ENCODE measurements at regions not wholly inside any gene's neighbourhood (a gene's known extent, or its start where the extent isn't known, plus 50 kb on each side); places are given as distances from the start of the nearest gene placed in this dataset.

- Mint-ChIP-seq H3K27me3 (ENCODE audit: low read depth in 2 of 2) (no peaks in the 10 kb centered on the region), H3K4me3 (no peak overlapping the region), H3K9me3 (peaks cover 9 to 14% of the 10 kb centered on the region in 2 donors), H3K27ac (no peak overlapping the region), H3K36me3 (no peaks in the 10 kb centered on the region), H3K4me1 (no peaks in the 10 kb centered on the region)
- intact Hi-C loops (cut with micrococcal nuclease) = no loop called here
- H3K27ac ChIP-seq (ENCODE audit: low read length) = no peak overlapping the region
- no peak for DNase-seq
- H3K27me3 ChIP-seq (ENCODE audit: control insufficient read depth, insufficient read depth, low read length) = no peaks in the 10 kb centered on the region
- H3K4me3 ChIP-seq (ENCODE audit: low read length) = no peak overlapping the region
- 96% methylated on average over 2 of the region's 2 CpGs for WGBS (ENCODE audit: insufficient coverage)
- H3K4me1 ChIP-seq (ENCODE audit: control insufficient read depth, insufficient read depth, low read length) = no peaks in the 10 kb centered on the region
- ATAC-seq = no peak
- peaks cover 5% of the 10 kb centered on the region for H3K9me3 ChIP-seq (ENCODE audit: control insufficient read depth, insufficient read depth, low read length)
- TF ChIP-seq, protein P1, sequence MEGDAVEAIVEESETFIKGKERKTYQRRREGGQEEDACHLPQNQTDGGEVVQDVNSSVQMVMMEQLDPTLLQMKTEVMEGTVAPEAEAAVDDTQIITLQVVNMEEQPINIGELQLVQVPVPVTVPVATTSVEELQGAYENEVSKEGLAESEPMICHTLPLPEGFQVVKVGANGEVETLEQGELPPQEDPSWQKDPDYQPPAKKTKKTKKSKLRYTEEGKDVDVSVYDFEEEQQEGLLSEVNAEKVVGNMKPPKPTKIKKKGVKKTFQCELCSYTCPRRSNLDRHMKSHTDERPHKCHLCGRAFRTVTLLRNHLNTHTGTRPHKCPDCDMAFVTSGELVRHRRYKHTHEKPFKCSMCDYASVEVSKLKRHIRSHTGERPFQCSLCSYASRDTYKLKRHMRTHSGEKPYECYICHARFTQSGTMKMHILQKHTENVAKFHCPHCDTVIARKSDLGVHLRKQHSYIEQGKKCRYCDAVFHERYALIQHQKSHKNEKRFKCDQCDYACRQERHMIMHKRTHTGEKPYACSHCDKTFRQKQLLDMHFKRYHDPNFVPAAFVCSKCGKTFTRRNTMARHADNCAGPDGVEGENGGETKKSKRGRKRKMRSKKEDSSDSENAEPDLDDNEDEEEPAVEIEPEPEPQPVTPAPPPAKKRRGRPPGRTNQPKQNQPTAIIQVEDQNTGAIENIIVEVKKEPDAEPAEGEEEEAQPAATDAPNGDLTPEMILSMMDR (IDR thresholded peaks at IDR 0.05) = no peak
- H3K36me3 ChIP-seq (ENCODE audit: control insufficient read depth, insufficient read depth, low read length) = no peaks in the 10 kb centered on the region
Observed at GRCh38 chr5:93208141-93208751, 372.8 kb downstream of the NR2F1-AS1 start.

- 100% methylated on average over 1 of the region's 3 CpGs for WGBS (ENCODE audit: insufficient coverage)
- TF ChIP-seq, protein P1 (IDR thresholded peaks at IDR 0.05) = no peak
- H3K27me3 Mint-ChIP-seq (ENCODE audit: low read depth in 2 of 2) = no peaks in the 10 kb centered on the region
- H3K4me1 Mint-ChIP-seq = no peaks in the 10 kb centered on the region
- H3K36me3 ChIP-seq (ENCODE audit: control insufficient read depth, insufficient read depth, low read length) = no peaks in the 10 kb centered on the region
- H3K4me3 ChIP-seq (ENCODE audit: low read length) = no peak overlapping the region
- ATAC-seq = no peak
- H3K4me1 ChIP-seq (ENCODE audit: control insufficient read depth, insufficient read depth, low read length) = no peaks in the 10 kb centered on the region
- H3K27me3 ChIP-seq (ENCODE audit: control insufficient read depth, insufficient read depth, low read length) = no peaks in the 10 kb centered on the region
- H3K36me3 Mint-ChIP-seq = peaks cover 7% of the 10 kb centered on the region
- intact Hi-C loops (cut with micrococcal nuclease) = no loop called here
- no peak overlapping the region for H3K27ac ChIP-seq (ENCODE audit: low read length)
- peaks cover 12 to 16% of the 10 kb centered on the region in 2 donors for H3K9me3 Mint-ChIP-seq
- DNase-seq = no peak
- H3K9me3 ChIP-seq (ENCODE audit: control insufficient read depth, insufficient read depth, low read length) = peaks cover 5% of the 10 kb centered on the region
- no peak overlapping the region for H3K4me3 Mint-ChIP-seq
- H3K27ac Mint-ChIP-seq = no peak overlapping the region
Observed at GRCh38 chr5:93206203-93206602, 374.8 kb downstream of the NR2F1-AS1 start.

GRCh38 chr5:93201061-93201460 lies 380.0 kb downstream of the NR2F1-AS1 start:
- Mint-ChIP-seq H3K4me3 (no peak overlapping the region), H3K36me3 (peaks cover 15% of the 10 kb centered on the region), H3K27ac (no peak overlapping the region), H3K9me3 (peaks cover 13 to 15% of the 10 kb centered on the region in 2 donors), H3K4me1 (no peaks in the 10 kb centered on the region), H3K27me3 (ENCODE audit: low read depth in 2 of 2) (no peaks in the 10 kb centered on the region)
- intact Hi-C loops (cut with micrococcal nuclease) = no loop called here
- no peaks in the 10 kb centered on the region for H3K36me3 ChIP-seq (ENCODE audit: control insufficient read depth, insufficient read depth, low read length)
- no peaks in the 10 kb centered on the region for H3K27me3 ChIP-seq (ENCODE audit: control insufficient read depth, insufficient read depth, low read length)
- DNase-seq (no peak), ATAC-seq (no peak)
- 90% methylated on average over 5 of the region's 5 CpGs for WGBS (ENCODE audit: insufficient coverage)
- H3K4me1 ChIP-seq (ENCODE audit: control insufficient read depth, insufficient read depth, low read length) = no peaks in the 10 kb centered on the region
- H3K4me3 ChIP-seq (ENCODE audit: low read length) = no peak overlapping the region
- H3K27ac ChIP-seq (ENCODE audit: low read length) = no peak overlapping the region
- peaks cover 3% of the 10 kb centered on the region for H3K9me3 ChIP-seq (ENCODE audit: control insufficient read depth, insufficient read depth, low read length)
- TF ChIP-seq, protein P1 (IDR thresholded peaks at IDR 0.05) = no peak

DNA sequence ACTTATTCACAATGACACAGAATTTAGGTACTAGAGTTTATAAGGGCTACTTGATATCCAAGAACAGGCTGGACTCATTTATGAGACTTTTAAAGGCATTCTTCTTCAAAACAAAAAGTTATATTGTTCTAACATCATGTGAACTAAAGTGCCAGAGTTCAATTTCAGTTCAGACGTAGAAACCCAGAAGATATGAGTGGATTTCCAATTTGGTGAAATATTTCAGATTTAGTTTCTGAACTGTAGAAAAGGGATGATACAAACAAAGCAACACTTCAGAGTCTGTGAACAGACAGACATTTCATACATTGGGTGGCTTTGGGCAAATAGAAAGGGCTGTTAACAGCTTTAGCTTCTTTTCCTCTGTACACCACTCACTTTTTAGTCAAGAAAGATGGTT lies 384.0 kb downstream of the NR2F1-AS1 start:
- no peak for ATAC-seq
- WGBS (ENCODE audit: insufficient coverage) = 88% methylated on average over 1 of the region's 1 CpG
- intact Hi-C loops (cut with micrococcal nuclease) = no loop called here

More for the DNA sequence above, 384.0 kb downstream of the NR2F1-AS1 start:
- peaks cover 3% of the 10 kb centered on the region for H3K9me3 ChIP-seq (ENCODE audit: control insufficient read depth, insufficient read depth, low read length)
- TF ChIP-seq, protein P1 (IDR thresholded peaks at IDR 0.05) = no peak
- H3K4me3 Mint-ChIP-seq = no peak overlapping the region
- no peak overlapping the region for H3K27ac Mint-ChIP-seq
- no peak overlapping the region for H3K4me3 ChIP-seq (ENCODE audit: low read length)
- no peaks in the 10 kb centered on the region for H3K27me3 ChIP-seq (ENCODE audit: control insufficient read depth, insufficient read depth, low read length)
- H3K4me1 ChIP-seq (ENCODE audit: control insufficient read depth, insufficient read depth, low read length) = no peaks in the 10 kb centered on the region
- H3K36me3 ChIP-seq (ENCODE audit: control insufficient read depth, insufficient read depth, low read length) = no peaks in the 10 kb centered on the region
- H3K4me1 Mint-ChIP-seq = no peaks in the 10 kb centered on the region
- H3K27ac ChIP-seq (ENCODE audit: low read length) = no peak overlapping the region
- no peak for DNase-seq
- peaks cover 5 to 7% of the 10 kb centered on the region in 2 donors for H3K9me3 Mint-ChIP-seq
- H3K36me3 Mint-ChIP-seq = peaks cover 12% of the 10 kb centered on the region
- no peaks in the 10 kb centered on the region for H3K27me3 Mint-ChIP-seq (ENCODE audit: low read depth in 2 of 2)
